Fibroblast of skin of back (primary cell): ENCODE measurements at regions not wholly inside any gene's neighbourhood (a gene's known extent, or its start where the extent isn't known, plus 50 kb on each side); places are given as distances from the start of the nearest gene placed in this dataset.
"Not testable (repeated sequence)": the region's sequence is repeated elsewhere in the genome, so short reads cannot be mapped to it uniquely, and the experiment has no call there.

Source experiments
- DNase-seq: peaks from one replicate; pipeline ENCODE4 v3.0.0-alpha.2; 2013

GRCh38 chr2:75871762-75872614 lies 161.3 kb upstream of the GCFC2 start:
- DNase-seq: not testable (repeated sequence)

- no peak for DNase-seq
These were observed 160.0 kb upstream of the GCFC2 start for GRCh38 chr2:75870651-75871137.

GRCh38 chr2:75870133-75870532 lies 159.4 kb upstream of the GCFC2 start:
- DNase-seq: no peak

- no peak for DNase-seq
These were observed 155.0 kb upstream of the GCFC2 start for GRCh38 chr2:75865702-75866101.

- no peak for DNase-seq
These were observed 154.4 kb upstream of the GCFC2 start for GRCh38 chr2:75865083-75865482.

GRCh38 chr2:75862547-75862946 lies 151.8 kb upstream of the GCFC2 start:
- DNase-seq: no peak

GRCh38 chr2:75853436-75853835 lies 142.7 kb upstream of the GCFC2 start:
- peak; percentile 39 for DNase-seq

GRCh38 chr2:75852639-75853038 lies 141.9 kb upstream of the GCFC2 start:
- DNase-seq: no peak

GRCh38 chr2:75846683-75847190 lies 136.0 kb upstream of the GCFC2 start:
- no peak for DNase-seq

- DNase-seq: peak; percentile 2
These were observed 133.9 kb upstream of the GCFC2 start for GRCh38 chr2:75844651-75845050.

- not testable (repeated sequence) for DNase-seq
These were observed 123.9 kb upstream of the GCFC2 start for GRCh38 chr2:75834588-75834987.

GRCh38 chr2:75833386-75833785 lies 122.7 kb upstream of the GCFC2 start:
- no peak for DNase-seq

GRCh38 chr2:75828826-75829225 lies 118.1 kb upstream of the GCFC2 start:
- no peak for DNase-seq

GRCh38 chr2:75823515-75823914 lies 112.8 kb upstream of the GCFC2 start:
- not testable (repeated sequence) for DNase-seq

GRCh38 chr2:75822336-75822735 lies 111.6 kb upstream of the GCFC2 start:
- DNase-seq: no peak

- no peak for DNase-seq
These were observed 110.0 kb upstream of the GCFC2 start for GRCh38 chr2:75820693-75821092.

- no peak for DNase-seq
These were observed 100.1 kb upstream of the GCFC2 start for GRCh38 chr2:75810611-75811330.

- no peak for DNase-seq
These were observed 98.2 kb upstream of the GCFC2 start for GRCh38 chr2:75808793-75809535.

GRCh38 chr2:75807992-75808391 lies 97.3 kb upstream of the GCFC2 start:
- no peak for DNase-seq

- no peak for DNase-seq
These were observed 90.7 kb upstream of the GCFC2 start for GRCh38 chr2:75801234-75801982.

GRCh38 chr2:75800456-75800855 lies 89.7 kb upstream of the GCFC2 start:
- no peak for DNase-seq

GRCh38 chr2:75799859-75800258 lies 89.1 kb upstream of the GCFC2 start:
- no peak for DNase-seq
